Embryonic facial prominence (tissue), 1 donor: ENCODE measurements at regions not wholly inside any gene's neighbourhood (a gene's known extent, or its start where the extent isn't known, plus 50 kb on each side); places are given as distances from the start of the nearest gene placed in this dataset.

Experiments
- DNase-seq: peaks from one replicate; pipeline ENCODE4 v3.0.0-alpha.2; 2016; ENCODE audit errors: extremely low spot score

GRCh38 chr16:85401917-85402766 lies 211.0 kb upstream of the GSE1 start:
- DNase-seq, result no peak

GRCh38 chr16:85402910-85403692 lies 210.0 kb upstream of the GSE1 start:
- DNase-seq, result no peak

- DNase-seq, result no peak
These were observed 209.4 kb upstream of the GSE1 start for GRCh38 chr16:85403693-85404092.

- no peak for DNase-seq
These were observed 200.1 kb upstream of the GSE1 start for GRCh38 chr16:85412911-85413520.

GRCh38 chr16:85413691-85414663 lies 199.1 kb upstream of the GSE1 start:
- no peak for DNase-seq

GRCh38 chr16:85415196-85416090 lies 197.7 kb upstream of the GSE1 start:
- DNase-seq, result no peak

GRCh38 chr16:85416228-85417109 lies 196.7 kb upstream of the GSE1 start:
- no peak for DNase-seq

- no peak for DNase-seq
These were observed 195.8 kb upstream of the GSE1 start for GRCh38 chr16:85417156-85417860.

- no peak for DNase-seq
These were observed 194.1 kb upstream of the GSE1 start for GRCh38 chr16:85418978-85419491.

- DNase-seq, result no peak
These were observed 193.4 kb upstream of the GSE1 start for GRCh38 chr16:85419503-85420408.

- DNase-seq, result no peak
These were observed 192.4 kb upstream of the GSE1 start for GRCh38 chr16:85420501-85421337.

GRCh38 chr16:85421338-85422195 lies 191.6 kb upstream of the GSE1 start:
- DNase-seq, result no peak

GRCh38 chr16:85422196-85422631 lies 190.9 kb upstream of the GSE1 start:
- no peak for DNase-seq

GRCh38 chr16:85422632-85423550 lies 190.2 kb upstream of the GSE1 start:
- DNase-seq, result no peak
